MCF 10A (cell line): ENCODE measurements at regions not wholly inside any gene's neighbourhood (a gene's known extent, or its start where the extent isn't known, plus 50 kb on each side); places are given as distances from the start of the nearest gene placed in this dataset.

ENCODE experiments used
- BruUV-seq: library from RNA; stranded (reverse); fragments of 400-500 nt; replicated peaks from 2 replicates; lab custom pipeline; 2021; lab: Mats Ljungman, UMichigan
- CTCF ChIA-PET: fragments of 300-600 bp; sonication (Branson Sonifier 250); formaldehyde crosslinking; extraction: SDS; loops from one replicate; lab custom pipeline; 2021; ENCODE audit warnings: antibody characterized with exemption, inconsistent platforms; lab: Yijun Ruan, JAX
- POLR2A ChIA-PET: fragments of 300-600, 350-650 bp; sonication (Branson Sonifier 250); formaldehyde crosslinking; extraction: SDS; loops from one replicate; lab custom pipeline; 2020; ENCODE audit warnings: antibody characterized with exemption, inconsistent platforms; lab: Yijun Ruan, JAX
- DNase-seq: peaks from one replicate; pipeline ENCODE4 v3.0.0-alpha.2; 2018; ENCODE audit not compliant: unreplicated experiment
- H3K27ac Mint-ChIP-seq: one replicate; pipeline ENCODE4 v1.8.0; 2022; ENCODE audit warnings: mild to moderate bottlenecking, low read depth, mixed read lengths; ENCODE audit not compliant: unreplicated experiment
- H3K27me3 Mint-ChIP-seq: one replicate; pipeline ENCODE4 v1.8.0; 2022; ENCODE audit warnings: mixed read lengths; ENCODE audit not compliant: insufficient read depth, unreplicated experiment
- H3K36me3 Mint-ChIP-seq: one replicate; pipeline ENCODE4 v1.8.0; 2022; ENCODE audit warnings: mild to moderate bottlenecking, moderate library complexity, mixed read lengths; ENCODE audit not compliant: insufficient read depth, unreplicated experiment
- H3K4me1 Mint-ChIP-seq: one replicate; pipeline ENCODE4 v1.8.0; 2022; ENCODE audit warnings: mixed read lengths; ENCODE audit not compliant: insufficient read depth, unreplicated experiment
- H3K4me3 Mint-ChIP-seq: one replicate; pipeline ENCODE4 v1.8.0; 2022; ENCODE audit warnings: mild to moderate bottlenecking, moderate library complexity, mixed read lengths; ENCODE audit not compliant: unreplicated experiment
- H3K9me3 Mint-ChIP-seq: one replicate; pipeline ENCODE4 v1.8.0; 2022; ENCODE audit warnings: mixed read lengths; ENCODE audit not compliant: unreplicated experiment
- intact Hi-C: fragments of 100-400 bp; cut with micrococcal nuclease; formaldehyde crosslinking; loops from 2 replicates; pipeline ENCODE4 v1.14.1; 2022
- TF ChIP-seq, protein P1 (sequence below): fragments of 200-600 bp; IDR thresholded peaks from one replicate; pipeline ENCODE4 v1.8.0; 2022; ENCODE audit warnings: antibody characterized with exemption, mild to moderate bottlenecking; ENCODE audit not compliant: unreplicated experiment

DNA sequence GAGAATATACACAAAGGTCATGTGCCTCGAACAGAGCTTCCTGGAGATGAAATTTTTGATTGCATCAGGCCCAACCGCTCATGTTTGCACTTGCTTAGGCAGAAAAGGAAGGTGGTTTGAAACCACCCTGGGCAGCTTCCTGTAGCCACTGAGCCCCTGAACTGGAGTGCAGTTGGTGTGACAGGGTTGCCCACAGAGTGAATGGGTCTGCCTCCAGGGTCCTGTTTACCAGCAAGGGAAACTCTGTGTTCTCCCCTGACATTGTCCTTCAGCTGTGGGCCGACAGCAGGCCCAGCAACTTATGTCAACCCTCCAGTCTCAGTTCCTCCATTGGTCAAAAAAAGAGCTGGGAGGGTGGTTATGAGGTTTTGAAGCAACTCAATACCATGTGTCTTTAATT is 289.6 kb downstream of the KIF4B start:
- ChIA-PET POLR2A (no interaction called here), CTCF (interaction anchor here (0.5 to 1.1 kb wide), 4 partner anchors 14 to 610 kb away, joined by 3 read pairs; no protein-coding TSS in a partner anchor)
- no peak overlapping the region for H3K27ac Mint-ChIP-seq
- BruUV-seq = no TSS peak
- intact Hi-C loops = no loop called here
- TF ChIP-seq, protein P1, sequence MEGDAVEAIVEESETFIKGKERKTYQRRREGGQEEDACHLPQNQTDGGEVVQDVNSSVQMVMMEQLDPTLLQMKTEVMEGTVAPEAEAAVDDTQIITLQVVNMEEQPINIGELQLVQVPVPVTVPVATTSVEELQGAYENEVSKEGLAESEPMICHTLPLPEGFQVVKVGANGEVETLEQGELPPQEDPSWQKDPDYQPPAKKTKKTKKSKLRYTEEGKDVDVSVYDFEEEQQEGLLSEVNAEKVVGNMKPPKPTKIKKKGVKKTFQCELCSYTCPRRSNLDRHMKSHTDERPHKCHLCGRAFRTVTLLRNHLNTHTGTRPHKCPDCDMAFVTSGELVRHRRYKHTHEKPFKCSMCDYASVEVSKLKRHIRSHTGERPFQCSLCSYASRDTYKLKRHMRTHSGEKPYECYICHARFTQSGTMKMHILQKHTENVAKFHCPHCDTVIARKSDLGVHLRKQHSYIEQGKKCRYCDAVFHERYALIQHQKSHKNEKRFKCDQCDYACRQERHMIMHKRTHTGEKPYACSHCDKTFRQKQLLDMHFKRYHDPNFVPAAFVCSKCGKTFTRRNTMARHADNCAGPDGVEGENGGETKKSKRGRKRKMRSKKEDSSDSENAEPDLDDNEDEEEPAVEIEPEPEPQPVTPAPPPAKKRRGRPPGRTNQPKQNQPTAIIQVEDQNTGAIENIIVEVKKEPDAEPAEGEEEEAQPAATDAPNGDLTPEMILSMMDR = no peak
- H3K4me3 Mint-ChIP-seq = no peak overlapping the region
- no peak for DNase-seq
- H3K9me3 Mint-ChIP-seq = no peaks in the 10 kb centered on the region
- H3K36me3 Mint-ChIP-seq = no peaks in the 10 kb centered on the region
- peaks cover 7% of the 10 kb centered on the region for H3K4me1 Mint-ChIP-seq
- no peaks in the 10 kb centered on the region for H3K27me3 Mint-ChIP-seq

- Mint-ChIP-seq H3K27me3 (no peaks in the 10 kb centered on the region), H3K9me3 (no peaks in the 10 kb centered on the region), H3K4me1 (no peaks in the 10 kb centered on the region), H3K36me3 (no peaks in the 10 kb centered on the region), H3K4me3 (no peak overlapping the region), H3K27ac (no peak overlapping the region)
- CTCF ChIA-PET = no interaction called here
- no peak for DNase-seq
- intact Hi-C loops = no loop called here
- no TSS peak for BruUV-seq
- POLR2A ChIA-PET = no interaction called here
- TF ChIP-seq, protein P1 = no peak
Observed at GRCh38 chr5:155307229-155307628, 293.7 kb downstream of the KIF4B start.

DNA sequence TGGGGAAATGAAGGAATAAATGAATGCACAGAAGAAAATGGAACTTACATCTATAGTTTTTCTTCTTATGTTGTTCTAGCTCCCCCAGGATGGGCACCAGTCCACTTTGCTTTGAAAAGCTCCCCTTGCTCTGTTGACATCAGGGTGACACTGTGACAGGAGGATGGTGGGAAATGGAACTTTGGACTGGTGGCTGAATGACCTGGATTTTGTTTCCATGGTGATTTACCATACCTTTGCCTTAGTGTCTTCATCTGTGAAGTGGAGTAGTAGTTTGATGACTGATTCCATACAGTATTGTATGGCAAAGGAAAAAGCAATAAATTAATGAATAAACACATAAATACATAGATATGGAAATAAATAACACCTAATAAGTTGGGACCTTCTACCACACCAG is 294.7 kb downstream of the KIF4B start:
- no peak overlapping the region for H3K27ac Mint-ChIP-seq
- ChIA-PET POLR2A (no interaction called here), CTCF (interaction anchor here (0.6 to 1.1 kb wide), 5 partner anchors 12 to 481 kb away, joined by 3 read pairs; no protein-coding TSS in a partner anchor)
- DNase-seq = no peak
- no peaks in the 10 kb centered on the region for H3K27me3 Mint-ChIP-seq
- H3K36me3 Mint-ChIP-seq = no peaks in the 10 kb centered on the region
- intact Hi-C loops = no loop called here
- TF ChIP-seq, protein P1 = no peak
- peaks cover 5% of the 10 kb centered on the region for H3K4me1 Mint-ChIP-seq
- H3K9me3 Mint-ChIP-seq = peaks cover 8% of the 10 kb centered on the region
- H3K4me3 Mint-ChIP-seq = no peak overlapping the region
- BruUV-seq = no TSS peak

DNA sequence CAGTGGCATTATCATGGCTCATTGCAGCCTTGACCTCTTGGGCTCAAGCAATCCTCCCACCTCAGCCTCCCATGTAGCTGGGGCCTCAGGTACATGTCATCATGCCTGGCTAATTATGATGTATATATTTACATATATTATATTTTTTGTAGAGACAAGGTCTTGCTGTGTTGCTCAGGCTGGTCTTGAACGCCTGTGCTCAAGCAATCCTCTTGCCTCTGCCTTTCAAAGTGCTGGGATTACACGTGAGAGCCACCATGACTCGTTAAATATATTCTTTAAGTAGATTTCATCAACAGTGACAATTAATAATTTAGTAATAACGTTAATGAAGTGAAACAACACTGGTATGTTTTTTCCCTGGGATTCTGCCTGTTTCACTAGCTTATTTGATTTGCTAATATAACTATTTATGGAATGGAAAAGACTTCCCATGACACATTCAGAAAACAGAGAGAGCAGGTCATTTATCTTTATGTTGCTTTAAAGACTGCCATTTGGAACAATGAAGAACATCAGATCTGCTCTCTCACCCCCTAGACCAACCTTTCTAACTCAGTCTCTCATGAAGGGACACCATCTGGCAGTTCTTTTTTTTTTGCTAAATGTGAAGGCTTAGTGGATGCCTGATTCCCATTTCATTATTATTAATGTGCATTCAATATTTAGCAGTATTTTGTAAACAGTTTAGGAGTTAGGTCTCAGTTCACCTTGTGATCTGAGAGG is 295.6 kb downstream of the KIF4B start:
- Mint-ChIP-seq H3K27ac (no peak overlapping the region), H3K9me3 (peaks cover 8% of the 10 kb centered on the region), H3K4me1 (peaks cover 10% of the 10 kb centered on the region), H3K27me3 (no peaks in the 10 kb centered on the region), H3K4me3 (no peak overlapping the region), H3K36me3 (no peaks in the 10 kb centered on the region)
- ChIA-PET CTCF (interaction anchor here (0.6 to 1.1 kb wide), 6 partner anchors 17 to 480 kb away, joined by 3 to 6 read pairs (median 3); no protein-coding TSS in a partner anchor), POLR2A (no interaction called here)
- DNase-seq = no peak
- TF ChIP-seq, protein P1 = no peak
- no TSS peak for BruUV-seq
- intact Hi-C loops = no loop called here
